ENCODE measurements at regions not wholly inside any gene's neighbourhood (a gene's known extent, or its start where the extent isn't known, plus 50 kb on each side); places are given as distances from the start of the nearest gene placed in this dataset.

GRCh38 chr7:125412890-125413665, 483.5 kb upstream of the POT1 start:
- DNase-seq (ENCODE audit: insufficient read length, low spot score) (no peak), FAIRE-seq (no peak)

- DNase-seq (ENCODE audit: insufficient read length, low spot score) (no peak), FAIRE-seq (no peak)
Measured at GRCh38 chr7:125409921-125410320, 480.3 kb upstream of the POT1 start.

- no peak for FAIRE-seq
- no peak for DNase-seq (ENCODE audit: insufficient read length, low spot score)
Measured at GRCh38 chr7:125406111-125406510, 476.5 kb upstream of the POT1 start.

GRCh38 chr7:125399408-125399807, 469.8 kb upstream of the POT1 start:
- FAIRE-seq (no peak), DNase-seq (ENCODE audit: insufficient read length, low spot score) (no peak)

- FAIRE-seq (no peak), DNase-seq (ENCODE audit: insufficient read length, low spot score) (no peak)
Measured at GRCh38 chr7:125396466-125397151, 467.0 kb upstream of the POT1 start.

- DNase-seq (ENCODE audit: insufficient read length, low spot score) (no peak), FAIRE-seq (no peak)
Measured at GRCh38 chr7:125391921-125392320, 462.3 kb upstream of the POT1 start.

- DNase-seq (ENCODE audit: insufficient read length, low spot score) = no peak
Measured at GRCh38 chr7:125390981-125391380, 461.4 kb upstream of the POT1 start.

GRCh38 chr7:125386211-125386610, 456.6 kb upstream of the POT1 start:
- DNase-seq (ENCODE audit: insufficient read length, low spot score) (no peak), FAIRE-seq (no peak)

More at GRCh38 chr7:125390981-125391380, 461.4 kb upstream of the POT1 start:
- no peak for FAIRE-seq

GRCh38 chr7:125383324-125383723, 453.7 kb upstream of the POT1 start:
- no peak for DNase-seq (ENCODE audit: insufficient read length, low spot score)
- no peak for FAIRE-seq

- no peak for DNase-seq (ENCODE audit: insufficient read length, low spot score)
- FAIRE-seq = no peak
Measured at GRCh38 chr7:125382401-125382800, 452.8 kb upstream of the POT1 start.

GRCh38 chr7:125375942-125376341, 446.3 kb upstream of the POT1 start:
- FAIRE-seq (no peak), DNase-seq (ENCODE audit: insufficient read length, low spot score) (no peak)

GRCh38 chr7:125370502-125370901, 440.9 kb upstream of the POT1 start:
- DNase-seq (ENCODE audit: insufficient read length, low spot score) (no peak), FAIRE-seq (no peak)

GRCh38 chr7:125363873-125364272, 434.2 kb upstream of the POT1 start:
- DNase-seq (ENCODE audit: insufficient read length, low spot score) = no peak
- no peak for FAIRE-seq

- FAIRE-seq (no peak), DNase-seq (ENCODE audit: insufficient read length, low spot score) (no peak)
Measured at GRCh38 chr7:125358551-125359167, 429.0 kb upstream of the POT1 start.

- DNase-seq (ENCODE audit: insufficient read length, low spot score) = no peak
- no peak for FAIRE-seq
Measured at GRCh38 chr7:125357676-125358455, 428.2 kb upstream of the POT1 start.

GRCh38 chr7:125355899-125356298, 426.3 kb upstream of the POT1 start:
- DNase-seq (ENCODE audit: insufficient read length, low spot score) = no peak
- FAIRE-seq = peak; percentile 64

- FAIRE-seq (no peak), DNase-seq (ENCODE audit: insufficient read length, low spot score) (no peak)
Measured at GRCh38 chr7:125347269-125347668, 417.6 kb upstream of the POT1 start.

GRCh38 chr7:125338110-125338509, 408.5 kb upstream of the POT1 start:
- DNase-seq (ENCODE audit: insufficient read length, low spot score) (no peak), FAIRE-seq (no peak)

GRCh38 chr7:125336326-125336725, 406.7 kb upstream of the POT1 start:
- DNase-seq (ENCODE audit: insufficient read length, low spot score) (no peak), FAIRE-seq (no peak)

GRCh38 chr7:125326666-125327255, 397.1 kb upstream of the POT1 start:
- no peak for DNase-seq (ENCODE audit: insufficient read length, low spot score)
- no peak for FAIRE-seq

- DNase-seq (ENCODE audit: insufficient read length, low spot score) (no peak), FAIRE-seq (no peak)
Measured at GRCh38 chr7:125316466-125316865, 386.8 kb upstream of the POT1 start.

All from GM19239 (cell line).